ENCODE measurements at regions not wholly inside any gene's neighbourhood (a gene's known extent, or its start where the extent isn't known, plus 50 kb on each side); places are given as distances from the start of the nearest gene placed in this dataset.

- Mint-ChIP-seq H3K36me3 (peaks cover 78% of the 10 kb centered on the region), H3K4me1 (no peaks in the 10 kb centered on the region), H3K27ac (no peak overlapping the region), H3K4me3 (no peak overlapping the region), H3K27me3 (ENCODE audit: low read depth) (peaks cover 7% of the 10 kb centered on the region; the same call in 1 of the 2 replicates), H3K9me3 (peaks cover 87% of the 10 kb centered on the region)
- POLR2A ChIA-PET, result no interaction called here
- TF ChIP-seq ZNF121 (CRISPR knock-in tag; IDR thresholded peaks at IDR 0.05) (no peak), HMGA2 (CRISPR knock-in tag; IDR thresholded peaks at IDR 0.05) (no peak), CREM (CRISPR knock-in tag; IDR thresholded peaks at IDR 0.05) (no peak), ZNF671 (CRISPR knock-in tag; IDR thresholded peaks at IDR 0.05) (no peak), ATF6 (CRISPR knock-in tag; IDR thresholded peaks at IDR 0.05) (no peak), GRHL2 (CRISPR knock-in tag; IDR thresholded peaks at IDR 0.05; ENCODE audit: insufficient replicate concordance, severe bottlenecking) (no peak), NFATC4 (CRISPR knock-in tag; IDR thresholded peaks at IDR 0.05) (no peak), ZNF396 (CRISPR knock-in tag; IDR thresholded peaks at IDR 0.05; ENCODE audit: borderline replicate concordance) (no peak), ATF3 (CRISPR knock-in tag; conservative IDR thresholded peaks at IDR 0.05) (no peak), SMAD4 (CRISPR knock-in tag; IDR thresholded peaks at IDR 0.05) (no peak), NFE2L1 (CRISPR knock-in tag; IDR thresholded peaks at IDR 0.05) (no peak), E2F5 (CRISPR knock-in tag; IDR thresholded peaks at IDR 0.05) (no peak), TEAD1 (CRISPR knock-in tag; IDR thresholded peaks at IDR 0.05) (no peak), GABPB1 (CRISPR knock-in tag; IDR thresholded peaks at IDR 0.05) (no peak)
- no peak for ATAC-seq
- no peak for DNase-seq (ENCODE audit: low spot score)
- CTCF ChIA-PET, result no interaction called here
These were observed 1837.7 kb downstream of the TP53TG3F start for GRCh38 chr16:35296962-35297653.

- POLR2A ChIA-PET, result no interaction called here
- Mint-ChIP-seq H3K9me3 (peaks cover 91% of the 10 kb centered on the region), H3K27ac (no peak overlapping the region), H3K4me1 (no peaks in the 10 kb centered on the region), H3K4me3 (no peak overlapping the region), H3K36me3 (peaks cover 79% of the 10 kb centered on the region), H3K27me3 (ENCODE audit: low read depth) (peaks cover 4% of the 10 kb centered on the region; the same call in 1 of the 2 replicates)
- TF ChIP-seq ZNF671 (CRISPR knock-in tag; IDR thresholded peaks at IDR 0.05), result no peak
- no peak for TF ChIP-seq SMAD4 (CRISPR knock-in tag; IDR thresholded peaks at IDR 0.05)
- no peak for TF ChIP-seq USF2 (CRISPR knock-in tag; IDR thresholded peaks at IDR 0.05)
- no peak for TF ChIP-seq SOX15 (CRISPR knock-in tag; IDR thresholded peaks at IDR 0.05)
- no peak for TF ChIP-seq SMAD3 (CRISPR knock-in tag; IDR thresholded peaks at IDR 0.05; ENCODE audit: borderline replicate concordance)
- no peak for TF ChIP-seq OVOL2 (CRISPR knock-in tag; IDR thresholded peaks at IDR 0.05; ENCODE audit: borderline replicate concordance)
- TF ChIP-seq JAZF1 (CRISPR knock-in tag; IDR thresholded peaks at IDR 0.05), result no peak
- TF ChIP-seq SP1 (CRISPR knock-in tag; conservative IDR thresholded peaks at IDR 0.05), result no peak
- no peak for TF ChIP-seq FOXK1 (CRISPR knock-in tag; IDR thresholded peaks at IDR 0.05)
- no peak for TF ChIP-seq ZNF416 (CRISPR knock-in tag; IDR thresholded peaks at IDR 0.05)
- no peak for TF ChIP-seq NR1H2 (CRISPR knock-in tag; IDR thresholded peaks at IDR 0.05)
- DNase-seq (ENCODE audit: low spot score) (no peak), ATAC-seq (no peak)
- CTCF ChIA-PET, result no interaction called here
These were observed 1839.2 kb downstream of the TP53TG3F start for GRCh38 chr16:35298460-35299243.

Measured in WTC11 (cell line).